Central memory CD8-positive, alpha-beta T cell (primary cell): ENCODE measurements at regions not wholly inside any gene's neighbourhood (a gene's known extent, or its start where the extent isn't known, plus 50 kb on each side); places are given as distances from the start of the nearest gene placed in this dataset.

Experiments
- ATAC-seq: fragments of 150-1000 bp; cut with Tn5 transposase; replicated peaks from 2 replicates; pipeline ENCODE4 v1.10.0; 2022; ENCODE audit warnings: mild to moderate bottlenecking, moderate FRiP score, moderate number of reproducible peaks; ENCODE audit not compliant: poor library complexity, severe bottlenecking; ENCODE audit errors: extremely low read depth
- DNase-seq, 2 donors: peaks; one replicate each; pipeline ENCODE4 v3.0.0; 2021; ENCODE audit warnings: low spot score in 2 of 2
- H3K27ac Mint-ChIP-seq: one replicate; pipeline ENCODE4 v1.8.0; 2022; ENCODE audit warnings: low read depth, mild to moderate bottlenecking, moderate library complexity, mixed read lengths
- H3K27me3 Mint-ChIP-seq: one replicate; pipeline ENCODE4 v1.8.0; 2022; ENCODE audit warnings: mixed read lengths
- H3K36me3 Mint-ChIP-seq: one replicate; pipeline ENCODE4 v1.8.0; 2022; ENCODE audit warnings: mild to moderate bottlenecking, moderate library complexity, mixed read lengths; ENCODE audit not compliant: insufficient read depth
- H3K4me1 Mint-ChIP-seq: one replicate; pipeline ENCODE4 v1.8.0; 2022; ENCODE audit warnings: mixed read lengths
- H3K4me3 Mint-ChIP-seq: one replicate; pipeline ENCODE4 v1.8.0; 2022; ENCODE audit warnings: mild to moderate bottlenecking, moderate library complexity, mixed read lengths
- H3K9me3 Mint-ChIP-seq: one replicate; pipeline ENCODE4 v1.8.0; 2022; ENCODE audit warnings: mixed read lengths

DNA sequence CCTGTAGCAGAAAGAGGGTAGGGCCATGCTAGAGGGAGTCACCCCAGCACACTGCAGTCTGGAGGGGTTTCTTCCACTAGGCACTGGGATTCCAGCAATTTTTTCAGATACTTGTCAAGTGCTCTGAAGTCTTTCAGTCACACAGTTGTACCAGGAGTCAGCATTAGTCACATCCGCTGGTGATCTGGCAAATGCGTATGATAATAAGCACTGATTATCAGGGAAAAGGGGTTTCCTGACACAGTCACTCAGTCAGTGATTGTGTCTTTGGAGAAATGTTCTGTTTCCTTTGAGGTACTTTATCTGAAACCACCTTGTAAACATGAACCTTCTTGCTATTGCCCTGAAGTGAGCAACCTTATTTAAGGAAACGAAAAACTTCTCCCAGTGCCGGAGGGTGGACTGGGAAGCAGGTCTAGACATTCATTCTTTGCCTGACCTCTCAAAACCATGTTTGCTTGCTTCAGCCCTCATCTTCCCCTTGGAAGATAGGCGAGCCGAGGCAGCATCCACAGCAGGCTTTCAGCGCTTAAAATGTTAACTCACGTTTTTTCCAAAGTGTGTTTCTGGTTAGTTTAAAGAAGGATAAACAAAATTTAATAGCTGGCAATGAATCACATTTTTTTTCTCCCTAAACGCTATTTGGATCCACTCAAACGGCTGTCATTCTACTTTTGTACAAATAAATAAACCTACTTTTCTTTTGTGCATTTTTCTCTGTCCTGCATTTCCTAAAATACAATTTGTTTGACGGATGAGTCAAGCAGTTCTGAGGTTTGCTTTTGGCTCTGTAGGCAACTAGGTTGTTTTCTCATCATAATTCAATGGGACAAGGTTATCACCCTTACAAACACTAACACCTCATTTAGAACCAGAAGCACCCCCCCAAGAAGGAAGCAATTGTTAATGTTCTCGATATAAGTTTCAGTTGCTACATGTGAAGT, 77.7 kb downstream of the FOXD1 start:
- no peak for DNase-seq
- Mint-ChIP-seq H3K9me3 (no peaks in the 10 kb centered on the region), H3K4me1 (no peaks in the 10 kb centered on the region), H3K27me3 (peaks cover 90% of the 10 kb centered on the region), H3K4me3 (no peak overlapping the region), H3K36me3 (no peaks in the 10 kb centered on the region), H3K27ac (no peak overlapping the region)
- no peak for ATAC-seq

- H3K4me3 Mint-ChIP-seq, result no peak overlapping the region
- DNase-seq (no peak), ATAC-seq (no peak)
- no peaks in the 10 kb centered on the region for H3K9me3 Mint-ChIP-seq
- no peaks in the 10 kb centered on the region for H3K4me1 Mint-ChIP-seq
- H3K27me3 Mint-ChIP-seq, result peaks cover 88% of the 10 kb centered on the region
- no peak overlapping the region for H3K27ac Mint-ChIP-seq
- H3K36me3 Mint-ChIP-seq, result no peaks in the 10 kb centered on the region
Observed at GRCh38 chr5:73370095-73370494, 78.5 kb downstream of the FOXD1 start.

- Mint-ChIP-seq H3K36me3 (no peaks in the 10 kb centered on the region), H3K27ac (no peak overlapping the region), H3K4me3 (no peak overlapping the region), H3K27me3 (peaks cover 81% of the 10 kb centered on the region), H3K4me1 (no peaks in the 10 kb centered on the region), H3K9me3 (no peaks in the 10 kb centered on the region)
- ATAC-seq (no peak), DNase-seq (no peak)
Observed at GRCh38 chr5:73369278-73369677, 79.3 kb downstream of the FOXD1 start.

DNA sequence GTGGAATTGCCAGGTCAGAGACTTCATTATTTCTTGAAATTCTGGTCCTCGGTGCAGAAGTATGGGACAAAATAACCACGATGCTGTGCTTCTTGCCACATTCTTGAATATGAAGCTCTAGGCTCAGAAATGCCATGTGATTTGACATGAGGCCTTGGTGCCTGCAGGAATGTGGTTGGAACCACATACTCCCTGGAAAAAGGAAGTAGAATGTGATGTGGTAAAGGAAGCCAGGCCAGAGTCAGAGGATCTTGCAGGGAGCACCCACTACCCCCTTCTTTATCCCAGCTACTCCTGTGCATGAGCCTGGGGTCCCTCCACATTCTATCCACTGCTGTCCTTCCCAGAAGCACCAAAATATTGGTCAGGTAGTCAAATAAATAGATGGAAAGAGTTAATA, 80.9 kb downstream of the FOXD1 start:
- Mint-ChIP-seq H3K4me3 (no peak overlapping the region), H3K27ac (no peak overlapping the region), H3K4me1 (no peaks in the 10 kb centered on the region), H3K36me3 (no peaks in the 10 kb centered on the region), H3K27me3 (peaks cover 68% of the 10 kb centered on the region), H3K9me3 (no peaks in the 10 kb centered on the region)
- no peak for DNase-seq
- ATAC-seq, result no peak

DNA sequence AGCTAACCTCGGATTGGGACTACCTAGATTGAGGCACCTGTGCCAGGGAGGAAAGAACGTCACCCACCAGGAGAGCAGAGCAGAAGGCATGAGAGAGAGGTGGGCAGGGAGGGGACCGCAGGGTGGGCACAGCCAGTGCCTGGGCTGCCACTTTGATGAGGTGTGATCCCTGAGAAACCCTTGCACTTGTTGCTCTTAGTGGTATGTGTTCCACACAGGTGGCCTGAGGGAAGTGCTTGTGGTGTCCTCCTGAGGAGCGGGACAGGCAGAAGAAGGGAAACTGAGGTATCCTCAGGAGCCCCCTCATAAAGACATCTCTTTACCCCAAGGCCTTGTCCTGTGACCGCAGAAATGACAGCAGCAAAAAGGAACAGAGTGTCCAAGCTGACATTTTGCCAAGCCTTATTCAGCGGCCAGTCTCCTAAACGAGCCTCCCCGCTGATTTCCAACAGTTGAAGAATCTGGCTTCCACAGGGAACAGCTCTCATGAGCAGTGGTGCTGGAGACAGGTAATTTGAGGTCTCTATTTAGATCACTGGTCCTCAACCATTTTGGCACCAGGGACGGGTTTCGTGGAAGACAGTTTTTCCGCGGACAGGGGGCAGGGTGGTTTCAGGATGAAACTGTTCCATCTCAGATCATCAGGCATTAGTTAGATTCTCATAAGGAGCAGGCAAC, 82.4 kb downstream of the FOXD1 start:
- ATAC-seq, result no peak
- no peaks in the 10 kb centered on the region for H3K4me1 Mint-ChIP-seq
- no peak overlapping the region for H3K4me3 Mint-ChIP-seq
- no peak overlapping the region for H3K27ac Mint-ChIP-seq
- peaks cover 64% of the 10 kb centered on the region for H3K27me3 Mint-ChIP-seq
- H3K36me3 Mint-ChIP-seq, result no peaks in the 10 kb centered on the region
- DNase-seq, result no peak
- H3K9me3 Mint-ChIP-seq, result no peaks in the 10 kb centered on the region

DNA sequence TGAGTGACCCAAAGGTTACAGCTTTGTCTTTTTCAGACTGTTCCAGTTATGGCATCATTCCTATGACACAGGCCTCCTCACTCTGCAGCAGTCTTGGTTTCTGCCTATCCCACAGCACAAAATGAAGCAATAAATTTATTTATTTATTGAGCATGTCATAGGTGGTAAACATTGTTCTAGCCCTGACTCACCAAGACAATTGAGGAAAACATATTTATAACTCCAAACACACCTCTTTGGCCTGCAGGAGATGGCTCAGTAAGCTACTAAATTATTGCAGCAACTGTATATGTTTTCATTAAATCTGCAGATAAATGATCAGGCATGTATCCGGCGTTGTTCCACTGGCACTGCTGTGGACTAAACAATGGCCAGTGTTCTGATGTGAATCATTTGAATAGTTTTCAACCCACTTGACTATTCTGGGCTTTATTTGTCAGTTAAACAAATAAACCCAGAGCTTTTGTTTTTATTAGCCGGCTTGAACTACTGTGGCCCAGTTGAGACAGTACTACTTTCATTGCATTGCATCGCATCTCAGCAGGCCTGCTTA, 83.2 kb downstream of the FOXD1 start:
- no peak for ATAC-seq
- no peak for DNase-seq
- H3K27ac Mint-ChIP-seq, result no peak overlapping the region
- peaks cover 60% of the 10 kb centered on the region for H3K27me3 Mint-ChIP-seq
- no peaks in the 10 kb centered on the region for H3K9me3 Mint-ChIP-seq
- H3K4me1 Mint-ChIP-seq, result no peaks in the 10 kb centered on the region
- H3K36me3 Mint-ChIP-seq, result no peaks in the 10 kb centered on the region
- no peak overlapping the region for H3K4me3 Mint-ChIP-seq

DNA sequence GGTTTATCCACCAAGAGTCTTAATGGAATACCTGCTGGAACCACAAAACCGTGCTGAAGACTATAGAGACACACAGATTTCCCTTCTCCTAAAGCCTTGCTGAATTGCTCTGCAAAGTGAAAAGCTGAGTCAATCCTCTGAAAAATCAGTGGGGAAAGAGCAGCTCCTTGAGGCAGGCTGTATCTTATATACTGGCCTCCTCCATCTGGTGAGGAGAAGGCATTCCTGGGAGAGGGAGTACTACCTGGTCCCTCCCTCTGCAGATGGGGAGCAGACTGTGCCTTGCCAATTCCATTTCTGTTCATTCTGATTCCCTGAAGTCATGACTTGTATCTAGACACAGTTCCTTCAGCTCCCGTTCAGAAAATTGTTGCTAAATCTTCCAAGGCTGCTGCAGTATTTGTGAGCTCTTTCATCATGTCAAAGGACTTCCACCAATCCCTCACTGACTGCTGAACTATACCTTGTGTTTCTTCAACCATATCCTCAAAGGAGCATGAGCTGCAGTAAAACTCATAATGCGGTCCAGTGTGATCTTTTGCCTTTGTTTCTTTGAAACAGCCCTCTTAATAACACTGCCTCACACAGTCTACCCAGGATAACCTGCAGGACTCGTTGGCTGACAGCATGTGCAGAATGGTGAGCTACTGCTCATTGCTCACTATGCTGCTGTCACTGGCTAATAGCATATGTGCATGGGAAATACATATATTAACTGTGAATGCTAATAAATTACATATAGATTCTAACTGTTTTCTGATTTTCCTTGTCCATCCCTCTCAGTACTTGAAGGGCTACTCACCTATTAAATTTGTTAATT, 84.5 kb downstream of the FOXD1 start:
- H3K27ac Mint-ChIP-seq, result no peak overlapping the region
- no peak overlapping the region for H3K4me3 Mint-ChIP-seq
- DNase-seq, result no peak
- no peaks in the 10 kb centered on the region for H3K36me3 Mint-ChIP-seq
- peaks cover 7% of the 10 kb centered on the region for H3K4me1 Mint-ChIP-seq
- ATAC-seq, result no peak
- no peaks in the 10 kb centered on the region for H3K9me3 Mint-ChIP-seq
- H3K27me3 Mint-ChIP-seq, result peaks cover 49% of the 10 kb centered on the region

DNA sequence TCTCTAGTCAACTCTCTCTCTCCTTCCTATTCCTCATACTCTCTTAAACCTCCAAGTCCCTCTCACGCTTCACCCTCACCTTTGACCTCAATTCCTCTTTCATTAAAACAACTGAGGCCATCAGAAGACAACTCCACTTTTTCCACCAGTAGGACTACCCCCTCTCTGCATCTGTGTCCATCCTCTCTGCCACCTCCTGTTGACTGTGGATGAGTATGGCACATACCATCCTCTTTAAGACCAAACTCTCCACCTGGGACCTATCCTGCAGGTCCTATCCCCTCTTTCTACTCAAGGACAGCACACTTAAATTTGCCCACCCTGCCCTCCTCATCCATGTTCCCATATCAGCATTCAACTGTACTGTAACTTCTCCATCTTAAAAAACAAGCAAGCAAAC, 89.2 kb downstream of the FOXD1 start:
- Mint-ChIP-seq H3K27ac (no peak overlapping the region), H3K4me1 (peaks cover 11% of the 10 kb centered on the region), H3K36me3 (no peaks in the 10 kb centered on the region), H3K9me3 (no peaks in the 10 kb centered on the region), H3K4me3 (no peak overlapping the region), H3K27me3 (peaks cover 51% of the 10 kb centered on the region)
- DNase-seq, result no peak
- ATAC-seq, result no peak

DNA sequence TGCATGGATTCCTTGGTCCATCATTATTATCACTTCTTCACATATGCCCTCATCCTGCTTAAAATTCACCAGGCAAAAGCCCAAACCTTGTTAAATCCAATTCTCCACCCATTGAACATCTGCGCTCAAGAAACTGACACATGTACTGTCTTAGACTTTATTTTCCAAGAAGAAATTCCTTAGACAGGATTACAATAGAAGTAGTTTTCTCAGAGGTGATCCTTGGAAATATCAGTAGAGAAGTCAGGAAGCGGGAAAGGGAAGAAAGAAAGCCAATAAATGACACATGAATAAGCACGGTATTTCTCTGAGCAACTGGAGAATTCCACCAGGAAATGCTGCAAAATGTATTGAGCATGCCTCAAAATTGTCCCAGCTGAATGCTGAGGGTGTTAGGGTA, 90.2 kb downstream of the FOXD1 start:
- Mint-ChIP-seq H3K36me3 (no peaks in the 10 kb centered on the region), H3K27ac (no peak overlapping the region), H3K27me3 (peaks cover 61% of the 10 kb centered on the region), H3K9me3 (no peaks in the 10 kb centered on the region), H3K4me1 (peaks cover 11% of the 10 kb centered on the region), H3K4me3 (no peak overlapping the region)
- DNase-seq, result no peak
- ATAC-seq, result no peak

DNA sequence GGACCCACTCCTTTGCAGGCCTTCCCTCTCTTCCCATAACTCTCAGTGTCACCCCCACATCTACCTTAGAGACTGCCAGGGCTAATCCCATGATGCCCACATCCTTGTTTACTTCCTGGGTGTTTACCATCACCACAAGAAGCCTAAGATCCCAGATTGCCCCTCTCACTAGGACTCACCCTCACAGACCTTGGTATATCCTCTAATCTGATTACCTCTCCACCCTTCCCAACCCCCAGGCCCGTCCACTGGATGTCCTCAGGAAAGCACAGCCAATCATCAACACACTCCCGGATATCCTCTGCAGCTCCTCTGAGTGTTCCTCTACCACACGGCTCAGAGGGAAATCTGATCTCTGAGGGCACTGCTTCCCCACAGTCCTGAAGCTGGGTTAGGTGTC, 91.0 kb downstream of the FOXD1 start:
- no peaks in the 10 kb centered on the region for H3K9me3 Mint-ChIP-seq
- DNase-seq (no peak), ATAC-seq (no peak)
- H3K27me3 Mint-ChIP-seq, result peaks cover 62% of the 10 kb centered on the region
- no peaks in the 10 kb centered on the region for H3K36me3 Mint-ChIP-seq
- peaks cover 11% of the 10 kb centered on the region for H3K4me1 Mint-ChIP-seq
- no peak overlapping the region for H3K27ac Mint-ChIP-seq
- H3K4me3 Mint-ChIP-seq, result no peak overlapping the region

DNA sequence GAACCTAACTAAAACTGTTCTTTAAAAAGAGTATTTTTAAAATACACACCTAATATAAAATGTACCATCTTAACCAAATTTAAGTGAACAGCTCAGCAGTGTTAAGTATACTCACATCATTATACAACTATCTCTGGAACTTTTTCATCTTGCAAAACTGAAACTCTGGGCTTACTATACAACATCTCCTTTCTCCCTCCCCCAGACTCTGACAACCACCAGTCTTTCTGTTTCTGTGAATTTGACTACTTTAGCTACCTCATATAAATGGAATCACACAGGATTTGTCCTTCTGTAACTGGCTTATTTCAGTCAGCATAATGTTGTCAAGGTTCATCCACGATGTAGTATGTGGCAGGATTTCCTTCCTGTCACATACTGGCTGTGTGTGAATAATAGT, 93.5 kb downstream of the FOXD1 start:
- no peak overlapping the region for H3K27ac Mint-ChIP-seq
- peaks cover 74% of the 10 kb centered on the region for H3K27me3 Mint-ChIP-seq

DNA sequence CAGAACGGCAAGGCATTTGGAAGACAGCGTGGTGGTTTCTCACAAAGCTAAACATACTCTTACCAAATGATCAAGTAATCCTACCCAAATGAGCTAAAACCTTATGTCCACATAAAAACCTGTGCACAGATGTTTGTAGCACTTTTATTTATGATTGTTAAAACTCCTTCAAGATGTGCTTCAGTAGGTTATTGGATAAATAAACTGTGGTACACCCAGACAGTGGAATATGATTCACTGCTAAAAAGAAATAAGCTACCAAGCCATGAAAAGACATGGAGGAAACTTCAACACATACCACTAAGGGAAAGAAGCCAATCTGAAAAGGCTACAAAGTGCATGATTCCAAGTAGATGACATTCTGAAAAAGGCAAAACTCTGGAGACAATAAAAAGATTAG, 94.2 kb downstream of the FOXD1 start:
- peaks cover 5% of the 10 kb centered on the region for H3K9me3 Mint-ChIP-seq
- H3K4me1 Mint-ChIP-seq, result peaks cover 7% of the 10 kb centered on the region
- ATAC-seq (no peak), DNase-seq (no peak)
- no peaks in the 10 kb centered on the region for H3K36me3 Mint-ChIP-seq
- no peak overlapping the region for H3K27ac Mint-ChIP-seq
- H3K4me3 Mint-ChIP-seq, result no peak overlapping the region
- H3K27me3 Mint-ChIP-seq, result peaks cover 81% of the 10 kb centered on the region

More for the DNA sequence above, 93.5 kb downstream of the FOXD1 start:
- DNase-seq (no peak), ATAC-seq (no peak)
- no peak overlapping the region for H3K4me3 Mint-ChIP-seq
- peaks cover 5% of the 10 kb centered on the region for H3K9me3 Mint-ChIP-seq
- no peaks in the 10 kb centered on the region for H3K36me3 Mint-ChIP-seq
- peaks cover 11% of the 10 kb centered on the region for H3K4me1 Mint-ChIP-seq
